ENCODE measurements at regions not wholly inside any gene's neighbourhood (a gene's known extent, or its start where the extent isn't known, plus 50 kb on each side); places are given as distances from the start of the nearest gene placed in this dataset.
A peak's percentile ranks its signal among the peaks of the same experiment; 100 is the strongest.

DNA sequence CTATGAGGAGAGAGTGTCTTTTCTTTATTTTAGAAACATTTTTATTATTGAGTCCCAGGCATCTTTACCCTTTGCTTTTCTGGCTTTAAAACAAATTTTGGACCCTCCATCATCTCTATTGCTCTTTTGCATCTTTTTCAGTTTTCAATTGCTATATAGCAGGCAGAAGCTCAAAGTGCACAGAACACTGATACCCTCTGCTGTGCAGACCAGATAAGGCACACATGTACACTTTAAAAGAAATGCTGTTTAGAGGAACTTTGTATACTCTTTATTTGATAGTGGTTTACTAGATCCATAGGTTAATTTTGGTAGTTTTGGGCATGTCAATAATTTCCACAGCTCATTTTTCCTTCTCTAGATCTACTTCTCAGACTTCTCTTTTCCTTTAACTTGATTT lies 324.2 kb downstream of the SH2D4B start:
- DNase-seq, result no peak

DNA sequence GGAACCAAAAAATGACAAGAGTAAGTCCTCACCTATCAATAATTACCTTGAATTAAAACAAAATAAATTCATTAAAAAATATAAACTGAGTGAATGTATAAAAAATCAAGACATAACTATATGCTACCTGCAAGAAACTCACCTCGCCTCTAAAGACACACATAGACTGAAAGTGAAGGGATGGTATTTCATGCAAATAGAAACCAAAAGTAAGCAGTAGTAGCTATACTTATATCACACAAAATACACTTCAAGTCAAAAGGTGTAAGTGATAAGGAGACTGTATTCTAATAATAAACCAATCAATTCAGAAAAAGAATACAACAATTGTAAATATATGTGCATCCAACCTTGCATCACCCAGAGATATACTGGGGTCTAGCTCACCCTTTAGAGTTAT lies 332.6 kb downstream of the SH2D4B start:
- DNase-seq, result no peak

DNA sequence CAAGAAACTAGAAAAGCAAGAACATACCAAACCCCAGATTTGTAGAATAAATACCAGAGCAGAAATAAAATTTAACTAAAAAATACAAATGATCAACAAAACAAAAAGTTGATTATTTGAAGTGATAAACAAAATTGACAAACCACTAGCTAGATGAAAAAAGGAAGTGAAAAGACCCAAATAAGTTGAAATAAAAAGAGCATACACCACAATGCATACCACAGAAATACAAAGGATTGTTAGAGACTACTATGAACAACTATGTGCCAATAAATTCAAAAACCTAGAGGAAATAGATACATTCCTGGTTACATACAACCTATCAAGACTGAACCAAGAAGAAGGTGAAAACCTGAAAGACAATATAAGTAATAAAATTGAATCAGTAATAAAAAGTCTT lies 333.4 kb downstream of the SH2D4B start:
- no peak for DNase-seq

DNA sequence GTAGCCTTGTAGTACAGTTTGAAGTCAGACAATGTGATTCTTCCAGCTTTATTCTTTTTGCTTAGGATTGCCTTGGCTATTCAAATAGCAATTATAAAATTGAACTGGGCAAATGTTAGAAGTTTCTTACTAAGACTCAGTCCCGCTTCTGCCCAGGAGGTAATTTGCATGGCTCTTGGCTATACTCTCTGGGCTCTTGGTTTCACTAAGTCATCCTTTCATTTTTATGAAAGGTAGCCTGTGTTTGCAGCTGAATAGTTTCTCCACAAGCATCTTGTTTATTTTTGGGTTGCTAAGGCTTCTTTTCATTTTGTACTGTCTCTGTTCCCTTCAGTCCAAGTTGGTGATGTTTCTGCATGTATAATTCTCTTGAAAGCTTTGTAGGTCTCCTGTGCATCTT lies 340.6 kb downstream of the SH2D4B start:
- no peak for DNase-seq

DNA sequence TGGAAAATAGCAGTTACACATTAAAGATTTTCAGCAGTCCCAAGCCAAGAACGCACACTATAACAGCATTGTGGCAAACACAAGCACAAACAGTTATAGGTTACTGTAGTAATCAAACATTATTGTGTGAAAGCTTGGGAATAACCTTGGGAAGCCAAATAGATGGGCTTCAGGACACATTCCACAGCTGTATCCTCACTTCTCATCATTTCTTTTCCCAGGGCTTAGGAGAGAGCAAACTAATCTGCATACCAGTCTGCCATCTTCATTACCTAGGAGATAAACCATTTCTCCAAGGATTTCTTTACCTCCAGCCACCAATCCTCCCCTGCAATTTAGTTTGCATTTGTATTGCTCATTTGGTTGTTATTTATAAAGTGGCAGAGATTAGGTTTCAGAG lies 352.4 kb downstream of the SH2D4B start:
- no peak for DNase-seq

DNA sequence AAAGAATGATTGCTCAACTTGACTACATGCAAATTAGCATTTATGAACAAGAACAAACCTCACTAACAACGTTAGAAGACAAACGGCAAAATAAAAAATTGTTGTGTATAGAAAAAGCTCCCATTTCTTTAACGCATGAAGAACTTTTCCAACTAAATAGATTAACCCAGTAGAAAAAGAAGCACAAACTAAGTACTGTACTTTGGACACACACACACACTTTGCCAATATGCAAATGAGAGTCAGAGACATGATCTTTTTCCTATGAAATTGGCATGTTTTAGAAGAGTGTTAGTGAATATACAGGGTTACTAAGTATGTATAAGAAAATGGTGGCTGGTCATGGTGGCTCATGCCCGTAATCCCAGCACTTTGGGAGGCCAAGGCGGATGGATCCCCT lies 355.6 kb downstream of the SH2D4B start:
- no peak for DNase-seq

DNA sequence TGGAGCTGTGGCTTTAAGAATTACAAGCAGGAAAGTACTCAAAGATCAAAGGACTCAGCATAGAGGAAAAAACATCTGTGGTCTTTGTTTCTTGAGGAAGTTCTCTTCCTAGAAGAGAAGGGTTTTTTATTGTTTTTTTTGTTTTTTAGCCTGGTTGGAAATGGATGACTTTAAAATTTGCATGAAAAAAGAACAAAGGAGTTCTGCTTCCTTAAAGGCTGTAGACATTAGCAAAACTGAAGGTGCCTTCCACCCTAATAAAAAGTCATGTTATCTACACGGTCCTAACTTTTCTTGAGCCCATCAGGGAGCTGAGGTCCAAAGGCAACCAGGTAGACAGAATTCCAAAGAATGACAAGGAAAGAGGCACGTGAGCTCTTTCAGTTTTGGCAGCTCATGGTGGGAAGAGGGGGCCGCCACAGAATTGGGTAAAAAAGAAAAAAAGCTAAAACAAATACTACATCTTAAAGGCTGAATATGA lies 356.6 kb downstream of the SH2D4B start:
- DNase-seq, result no peak

DNA sequence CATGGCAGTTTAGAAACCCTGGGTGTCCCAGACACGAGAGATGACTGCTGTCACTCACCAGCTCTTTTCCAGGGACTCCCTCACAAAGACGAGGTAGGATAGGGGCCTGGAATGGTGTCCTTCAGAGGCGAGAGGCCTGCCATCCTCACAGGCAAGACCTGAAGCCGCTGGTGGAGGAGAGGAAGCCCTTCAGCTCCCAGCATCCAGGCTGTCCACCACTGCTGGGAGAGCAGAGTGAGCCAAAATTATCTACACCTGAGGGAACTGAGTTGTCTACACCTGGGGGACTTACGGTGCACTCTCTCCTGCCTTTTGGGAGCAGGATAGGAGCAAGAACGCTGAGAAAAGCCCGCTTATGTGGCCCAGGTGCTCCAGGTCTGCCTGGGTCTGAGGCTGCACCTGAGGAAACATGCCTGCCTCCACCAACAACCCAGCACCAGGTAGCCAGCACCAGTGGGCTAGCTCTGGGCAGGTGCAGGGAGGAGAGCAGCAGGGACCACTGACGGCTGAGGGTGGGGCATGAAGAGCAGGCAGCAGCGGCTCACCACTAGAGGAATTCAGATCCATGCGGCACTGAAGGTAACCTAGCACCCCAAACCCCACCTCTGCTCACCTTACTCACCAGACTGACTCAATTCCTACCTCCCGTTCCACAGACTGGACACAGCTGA lies 357.2 kb downstream of the SH2D4B start:
- DNase-seq, result no peak

DNA sequence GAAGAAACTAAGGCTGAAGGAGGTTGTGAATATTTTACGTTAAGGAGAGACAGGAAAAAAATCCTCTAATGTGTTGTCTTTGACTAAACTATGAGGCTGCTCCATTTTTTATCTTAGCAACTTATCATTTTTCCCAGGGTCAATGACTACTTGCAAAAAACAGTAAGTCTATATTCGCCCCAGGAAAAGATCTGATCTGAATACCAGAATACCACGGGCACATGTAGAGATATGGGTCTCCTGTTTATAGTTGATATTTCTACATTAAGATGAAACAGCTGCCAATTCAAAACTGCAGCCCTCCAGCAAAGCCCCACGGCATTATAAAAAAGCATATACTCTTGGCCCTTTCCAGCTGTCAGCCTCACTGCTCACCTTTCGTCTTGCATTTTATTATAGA lies 358.4 kb downstream of the SH2D4B start:
- DNase-seq, result no peak

DNA sequence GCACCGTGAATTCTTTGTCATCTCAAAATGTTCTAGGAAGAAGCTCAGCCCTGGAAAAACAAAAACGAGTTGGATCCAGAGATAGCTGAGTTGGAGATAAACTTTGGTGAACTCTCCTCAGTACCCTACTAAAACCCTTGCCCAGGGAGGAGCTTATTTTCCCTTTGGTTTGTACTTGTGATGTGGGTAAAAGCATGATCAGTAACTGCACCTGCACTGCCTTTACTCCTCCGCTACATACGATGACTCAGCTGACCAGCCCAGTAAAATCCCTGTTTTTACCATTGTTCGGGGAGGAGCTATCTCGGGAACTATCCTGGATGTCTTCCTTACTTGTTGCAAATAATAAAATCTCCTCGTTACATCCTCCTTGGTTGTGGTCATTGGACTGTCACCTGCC lies 359.3 kb downstream of the SH2D4B start:
- DNase-seq, result no peak

DNA sequence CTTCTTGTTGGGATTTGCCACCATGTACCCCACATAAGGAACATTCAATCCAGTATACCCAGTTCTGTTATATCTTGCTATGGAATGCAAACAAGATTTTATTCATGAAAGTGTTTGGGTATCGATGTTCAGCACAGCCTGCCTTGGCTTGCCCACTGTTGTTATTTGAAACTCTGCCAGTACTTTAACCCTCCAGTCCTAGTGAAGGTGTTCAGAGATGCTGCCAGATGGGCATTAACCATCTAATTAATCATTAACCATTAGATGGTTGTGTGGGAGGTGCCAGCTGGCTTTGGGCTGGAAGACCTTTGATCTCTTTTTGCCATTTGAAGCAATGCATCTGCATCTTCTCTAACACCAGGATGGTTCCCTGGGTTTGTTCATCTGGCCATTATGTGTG lies 363.0 kb downstream of the SH2D4B start:
- DNase-seq, result no peak

DNA sequence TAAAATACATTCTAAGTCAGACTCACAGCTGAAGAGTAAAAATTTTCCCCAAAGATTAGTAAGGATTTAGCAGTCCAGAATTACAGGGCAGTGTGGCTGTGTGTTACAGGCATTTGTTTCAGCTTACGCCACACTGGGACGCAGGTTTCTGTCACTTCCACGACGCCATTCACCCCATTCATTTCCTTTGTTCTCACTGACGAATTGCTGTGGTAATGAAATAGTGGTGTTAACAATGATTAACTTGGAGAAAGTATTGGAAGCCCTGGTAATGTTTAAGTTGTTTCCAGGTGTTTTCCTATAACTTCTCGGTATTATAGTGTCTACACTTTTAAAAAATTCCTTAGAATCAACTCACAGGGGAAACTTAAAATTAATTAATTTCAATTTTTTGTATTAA lies 370.9 kb downstream of the SH2D4B start:
- no peak for DNase-seq

DNA sequence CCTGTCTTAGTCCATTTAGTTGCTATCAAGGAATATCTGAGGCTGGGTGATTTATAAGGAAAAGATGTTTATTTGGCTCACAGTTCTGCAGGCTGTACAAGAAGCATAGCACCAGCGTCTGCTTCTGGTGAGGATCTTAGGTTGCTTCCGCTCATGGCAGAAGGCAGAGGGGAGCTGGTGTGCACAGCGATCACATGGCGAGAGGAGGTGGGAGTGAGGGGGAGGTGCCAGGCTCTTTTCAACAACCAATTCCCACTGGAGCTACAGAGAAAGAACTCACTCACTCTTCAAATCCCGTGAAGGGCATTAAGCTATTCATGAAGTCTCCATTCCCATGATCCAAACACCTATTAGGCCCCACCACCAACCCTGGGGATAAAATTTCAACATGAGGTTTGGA lies 371.6 kb downstream of the SH2D4B start:
- DNase-seq, result no peak

DNA sequence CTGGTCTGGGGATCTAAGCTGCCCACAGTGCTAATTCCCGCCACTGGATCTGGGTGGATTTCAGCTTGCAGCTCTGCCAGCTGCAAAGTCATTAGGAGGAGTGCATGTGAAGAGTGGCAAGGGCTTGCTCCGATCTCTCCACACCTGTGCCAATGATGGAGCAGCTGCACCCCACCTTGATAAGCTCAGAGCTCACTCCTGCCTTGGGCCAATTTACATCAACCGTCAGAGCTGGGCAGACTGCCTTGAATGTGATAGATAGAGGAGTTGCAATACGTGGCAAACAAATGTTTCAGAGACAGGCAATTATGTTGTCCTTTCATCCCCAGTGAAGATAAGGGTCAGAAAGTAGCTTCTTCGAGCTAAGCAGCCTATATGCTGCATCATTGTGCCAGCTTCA lies 379.9 kb downstream of the SH2D4B start:
- no peak for DNase-seq

DNA sequence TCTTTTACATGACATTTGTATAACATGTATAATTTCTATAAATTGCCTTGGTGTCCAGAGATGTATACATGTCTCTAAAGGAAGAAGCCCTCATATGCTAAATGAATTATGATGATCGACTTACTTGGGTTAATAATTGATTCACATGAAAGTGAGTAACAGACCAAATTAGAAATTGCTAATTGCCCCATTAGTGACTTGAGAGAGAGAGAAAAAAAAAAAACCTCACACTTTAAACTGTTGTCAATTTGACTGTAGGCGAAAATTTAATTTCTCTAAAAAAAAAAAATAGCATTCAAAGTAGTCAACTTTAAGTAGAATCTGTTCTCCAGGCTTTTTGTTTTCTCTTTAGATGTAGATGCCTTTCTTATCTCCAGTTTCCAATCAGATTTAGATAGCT lies 383.3 kb downstream of the SH2D4B start:
- no peak for DNase-seq

DNA sequence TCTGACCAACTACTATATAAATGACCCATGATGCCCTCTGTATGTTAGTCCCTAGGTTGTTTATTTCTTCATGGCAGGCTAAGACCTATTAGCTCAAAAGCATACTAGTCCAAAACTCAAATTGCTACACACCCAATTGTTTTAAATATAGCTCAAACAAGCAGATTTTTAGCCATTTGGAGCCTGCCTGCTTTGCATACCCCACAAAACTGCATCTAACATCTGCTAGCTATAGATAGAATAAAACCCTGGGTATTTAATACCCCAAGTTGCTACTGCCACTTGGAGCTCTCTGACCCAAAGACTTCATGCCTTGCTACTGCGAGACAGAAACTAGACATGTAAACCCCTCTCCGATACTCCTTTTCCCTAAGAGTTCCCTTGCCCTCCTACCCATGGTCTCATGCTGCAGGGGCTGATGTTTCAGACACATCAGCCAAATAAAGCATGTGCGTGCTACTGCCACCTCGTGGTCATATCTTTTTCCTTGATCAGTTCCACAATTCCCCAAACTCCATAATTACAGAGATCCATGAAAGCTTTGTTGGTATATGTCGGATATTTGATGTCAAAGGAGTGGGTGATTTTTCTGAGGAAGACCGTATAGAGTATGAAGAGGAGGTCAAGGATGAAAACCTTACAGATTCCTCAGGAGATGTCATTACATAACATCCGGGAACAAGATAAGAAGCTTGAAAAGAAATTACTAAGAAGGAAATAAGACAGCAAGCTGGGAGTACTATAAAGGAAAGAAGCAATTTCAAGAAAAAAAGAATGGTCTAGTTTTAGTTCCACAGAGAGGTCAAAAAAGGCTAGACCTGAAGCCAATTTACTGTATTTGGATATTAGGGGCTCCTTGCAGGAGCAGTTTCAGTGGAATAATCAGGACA lies 386.6 kb downstream of the SH2D4B start:
- peak; percentile 21 for DNase-seq

DNA sequence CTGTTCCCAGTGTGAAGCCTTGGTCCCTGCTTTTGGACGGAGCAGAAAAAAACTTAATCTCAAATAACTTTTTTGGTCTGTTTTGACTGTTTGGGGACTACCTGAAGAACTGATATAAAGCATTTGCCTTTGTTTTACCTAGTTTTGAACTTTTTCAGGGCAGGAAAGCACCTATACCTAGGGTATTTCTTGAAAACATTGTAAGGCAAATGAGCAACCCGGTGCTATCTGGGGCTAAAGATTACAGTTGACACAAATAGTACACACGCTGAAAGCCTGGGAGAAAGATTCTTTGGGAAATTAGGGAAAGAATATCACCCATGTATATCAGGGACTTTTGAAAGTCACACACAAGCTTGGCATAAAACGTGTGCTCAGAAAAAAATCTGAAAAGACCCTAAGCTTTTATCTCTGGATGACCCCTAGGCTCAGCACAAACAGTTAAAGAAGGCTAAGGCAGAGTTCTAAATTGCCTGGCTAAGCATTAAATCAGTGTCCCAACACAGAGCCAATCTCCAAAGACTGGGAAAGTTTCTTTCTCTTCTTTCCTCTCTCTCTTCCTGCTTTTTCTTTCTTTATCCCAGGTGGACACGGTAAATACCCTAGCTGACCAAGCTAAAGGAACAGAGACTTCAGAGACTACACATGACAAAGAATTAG lies 389.8 kb downstream of the SH2D4B start:
- no peak for DNase-seq

DNA sequence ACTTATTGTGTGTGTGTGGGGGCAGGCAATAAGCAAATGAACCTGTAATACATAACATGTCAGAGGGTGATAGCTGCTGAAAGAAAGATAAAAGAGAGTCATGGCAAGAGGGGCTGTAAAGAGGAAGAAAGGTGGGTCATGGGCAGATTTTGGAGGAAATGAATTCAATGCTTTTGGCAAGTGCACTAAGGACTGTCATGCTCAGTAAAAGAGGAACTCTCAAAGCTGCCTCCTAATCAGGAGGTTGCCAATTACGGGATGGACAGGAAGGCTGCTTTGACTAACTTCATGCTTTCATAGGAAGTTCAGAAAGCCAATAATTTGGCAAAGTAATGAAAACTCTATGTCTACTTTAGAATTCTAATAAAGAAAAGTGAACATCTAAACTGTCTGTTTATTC lies 401.2 kb downstream of the SH2D4B start:
- no peak for DNase-seq

DNA sequence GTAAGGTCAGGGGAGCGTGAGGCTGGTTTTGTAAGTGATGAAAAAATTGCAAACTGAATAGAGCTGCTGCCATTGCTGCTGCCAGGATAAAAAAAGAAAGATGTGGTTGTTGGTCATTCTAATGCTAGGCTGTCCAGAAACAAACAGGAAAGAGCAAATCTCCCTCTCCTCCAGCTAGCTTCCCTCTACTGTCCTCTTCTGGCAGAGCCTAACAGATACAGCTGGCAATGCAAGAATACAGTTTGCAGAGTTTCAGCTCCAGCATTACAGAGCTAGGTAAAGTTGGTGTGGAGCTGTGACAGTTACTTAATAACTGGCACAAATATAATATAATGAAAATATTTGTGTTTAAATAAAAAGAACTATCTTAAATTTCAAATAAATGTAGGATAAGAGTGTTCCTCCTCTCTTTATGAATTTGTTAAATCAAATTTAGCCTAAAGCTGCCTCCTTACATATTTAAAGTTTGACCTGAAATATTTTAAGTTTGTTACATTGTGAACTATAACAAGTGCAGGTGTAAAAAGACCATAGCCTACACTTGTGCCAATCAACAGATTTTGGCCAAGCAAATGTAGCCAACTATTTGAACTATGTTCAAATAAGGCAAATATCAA lies 407.7 kb downstream of the SH2D4B start:
- no peak for DNase-seq

DNA sequence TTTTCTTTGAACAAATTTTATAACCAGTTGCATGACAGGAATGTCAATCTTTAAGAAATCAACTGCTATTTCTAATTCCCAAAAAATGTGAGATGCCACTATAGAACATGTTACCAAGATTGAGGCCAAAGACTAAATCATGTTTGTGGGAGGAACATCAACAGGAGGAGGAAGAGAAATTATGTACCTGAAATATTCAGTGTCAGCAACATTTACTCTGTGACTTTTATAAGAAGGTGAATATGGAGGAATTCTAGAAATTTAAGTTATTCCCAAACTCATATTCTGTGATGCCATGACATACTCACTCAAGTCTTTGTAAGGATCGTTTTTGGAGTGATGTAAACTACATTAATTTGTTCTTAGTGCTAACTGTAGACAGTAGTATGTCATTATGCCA lies 408.4 kb downstream of the SH2D4B start:
- DNase-seq, result no peak

DNA sequence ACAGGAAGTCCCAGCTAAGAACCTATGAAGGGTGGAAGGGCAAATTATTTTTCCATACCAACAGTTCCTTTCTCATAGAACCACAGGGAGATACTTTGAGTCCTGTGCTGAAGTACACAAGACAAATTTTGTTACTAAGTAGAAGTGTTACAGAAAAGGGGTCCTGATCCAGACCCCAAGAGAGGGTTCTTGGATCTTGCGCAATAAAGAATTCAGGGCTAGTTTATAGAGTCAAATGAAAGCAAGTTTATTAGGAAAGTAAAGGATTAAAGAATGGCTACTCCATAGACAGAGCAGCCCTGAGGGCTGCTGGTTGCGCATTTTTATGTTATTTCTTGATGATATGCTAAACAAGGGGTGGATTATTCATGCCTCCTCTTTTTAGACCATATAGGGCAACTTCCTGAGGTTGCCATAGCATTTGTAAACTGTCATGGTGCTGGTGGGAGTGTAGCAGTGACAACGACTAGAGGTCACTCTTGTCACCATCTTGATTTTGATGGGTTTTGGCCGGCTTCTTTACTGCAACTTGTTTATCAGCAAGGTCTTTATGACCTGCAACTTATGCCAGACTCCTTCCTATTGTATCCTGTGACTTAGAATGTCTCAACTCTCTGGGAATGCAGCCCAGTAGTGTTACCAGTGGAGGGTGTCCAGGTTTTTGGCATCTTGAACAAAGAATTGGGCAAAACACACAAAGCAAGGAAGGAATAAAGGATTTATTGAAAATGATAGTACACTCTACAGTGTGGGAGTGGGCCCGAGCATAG lies 409.4 kb downstream of the SH2D4B start:
- DNase-seq, result no peak

DNA sequence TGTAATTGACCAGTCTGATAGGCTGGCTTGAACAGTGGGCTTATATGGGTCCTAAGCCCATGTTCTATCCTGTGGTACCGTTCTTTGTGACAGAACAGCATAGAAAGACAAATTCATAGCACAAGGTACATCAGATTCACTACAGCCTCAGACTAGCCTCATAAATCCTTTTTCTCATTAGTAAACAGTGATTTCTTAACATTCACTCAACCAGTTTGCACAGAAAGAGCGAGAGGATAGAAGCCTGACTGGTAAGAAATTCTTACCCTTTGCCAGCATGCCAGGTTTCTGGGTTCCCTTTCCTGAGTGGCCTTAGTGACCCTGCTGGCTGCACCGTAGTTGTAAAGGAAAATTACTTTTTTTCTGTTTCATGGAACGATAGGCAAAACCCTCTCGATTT lies 412.1 kb downstream of the SH2D4B start:
- DNase-seq, result no peak

DNA sequence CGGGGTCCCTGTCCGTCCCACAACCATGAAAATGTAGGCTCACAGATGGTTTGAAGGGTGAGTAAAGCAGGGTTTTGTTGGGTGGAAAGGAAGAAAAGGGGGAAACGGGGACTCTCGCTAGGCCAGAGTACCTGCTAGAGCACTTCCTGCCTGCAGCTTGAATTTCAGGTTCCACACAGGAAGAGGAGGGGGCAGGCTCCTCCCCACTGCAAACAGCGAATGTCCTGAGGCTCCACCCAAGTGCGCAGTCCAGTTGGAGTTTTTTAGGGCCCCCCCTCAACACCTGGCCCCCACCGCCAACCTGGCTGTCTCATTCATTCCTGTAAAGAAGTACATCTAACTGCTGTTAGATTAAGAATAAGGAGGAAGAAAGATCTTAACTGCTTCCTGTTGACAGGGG lies 414.7 kb downstream of the SH2D4B start:
- DNase-seq, result no peak
